ENCODE measurements at regions not wholly inside any gene's neighbourhood (a gene's known extent, or its start where the extent isn't known, plus 50 kb on each side); places are given as distances from the start of the nearest gene placed in this dataset.

- no peak for TF ChIP-seq CTCF (IDR thresholded peaks at IDR 0.05; ENCODE audit: insufficient read depth, low read length, poor library complexity, severe bottlenecking)
- no peak overlapping the region for H3K4me3 ChIP-seq (ENCODE audit: low read depth, low read length)
- no peaks in the 10 kb centered on the region for H3K36me3 ChIP-seq (ENCODE audit: control insufficient read depth, insufficient read depth, low read length)
- DNase-seq (ENCODE audit: low read depth) = no peak
- H3K27me3 ChIP-seq (ENCODE audit: control insufficient read depth, insufficient read depth, low read length) = peaks cover 7% of the 10 kb centered on the region
Observed at GRCh38 chr19:30711826-30712225, 339.6 kb downstream of the ZNF536 start.

GRCh38 chr19:30711296-30711695 lies 339.1 kb downstream of the ZNF536 start:
- no peaks in the 10 kb centered on the region for H3K36me3 ChIP-seq (ENCODE audit: control insufficient read depth, insufficient read depth, low read length)
- no peak overlapping the region for H3K4me3 ChIP-seq (ENCODE audit: low read depth, low read length)
- TF ChIP-seq CTCF (IDR thresholded peaks at IDR 0.05; ENCODE audit: insufficient read depth, low read length, poor library complexity, severe bottlenecking) = no peak
- no peak for DNase-seq (ENCODE audit: low read depth)
- H3K27me3 ChIP-seq (ENCODE audit: control insufficient read depth, insufficient read depth, low read length) = peaks cover 7% of the 10 kb centered on the region

GRCh38 chr19:30710721-30711120 lies 338.5 kb downstream of the ZNF536 start:
- Histone ChIP-seq H3K36me3 (ENCODE audit: control insufficient read depth, insufficient read depth, low read length) (no peaks in the 10 kb centered on the region), H3K4me3 (ENCODE audit: low read depth, low read length) (no peak overlapping the region), H3K27me3 (ENCODE audit: control insufficient read depth, insufficient read depth, low read length) (peaks cover 7% of the 10 kb centered on the region)
- DNase-seq (ENCODE audit: low read depth) = no peak
- TF ChIP-seq CTCF (IDR thresholded peaks at IDR 0.05; ENCODE audit: insufficient read depth, low read length, poor library complexity, severe bottlenecking) = no peak

GRCh38 chr19:30708416-30709178 lies 336.4 kb downstream of the ZNF536 start:
- no peak for TF ChIP-seq CTCF (IDR thresholded peaks at IDR 0.05; ENCODE audit: insufficient read depth, low read length, poor library complexity, severe bottlenecking)
- peaks cover 7% of the 10 kb centered on the region for H3K27me3 ChIP-seq (ENCODE audit: control insufficient read depth, insufficient read depth, low read length)
- no peak for DNase-seq (ENCODE audit: low read depth)
- no peak overlapping the region for H3K4me3 ChIP-seq (ENCODE audit: low read depth, low read length)
- H3K36me3 ChIP-seq (ENCODE audit: control insufficient read depth, insufficient read depth, low read length) = no peaks in the 10 kb centered on the region

- no peak for TF ChIP-seq CTCF (IDR thresholded peaks at IDR 0.05; ENCODE audit: insufficient read depth, low read length, poor library complexity, severe bottlenecking)
- Histone ChIP-seq H3K27me3 (ENCODE audit: control insufficient read depth, insufficient read depth, low read length) (peaks cover 3% of the 10 kb centered on the region), H3K4me3 (ENCODE audit: low read depth, low read length) (no peak overlapping the region), H3K36me3 (ENCODE audit: control insufficient read depth, insufficient read depth, low read length) (no peaks in the 10 kb centered on the region)
- no peak for DNase-seq (ENCODE audit: low read depth)
Observed at GRCh38 chr19:30704771-30705330, 332.7 kb downstream of the ZNF536 start.

GRCh38 chr19:30703645-30704044 lies 331.5 kb downstream of the ZNF536 start:
- no peak for TF ChIP-seq CTCF (IDR thresholded peaks at IDR 0.05; ENCODE audit: insufficient read depth, low read length, poor library complexity, severe bottlenecking)
- Histone ChIP-seq H3K4me3 (ENCODE audit: low read depth, low read length) (no peak overlapping the region), H3K27me3 (ENCODE audit: control insufficient read depth, insufficient read depth, low read length) (peaks cover 3% of the 10 kb centered on the region), H3K36me3 (ENCODE audit: control insufficient read depth, insufficient read depth, low read length) (no peaks in the 10 kb centered on the region)
- no peak for DNase-seq (ENCODE audit: low read depth)

All from kidney epithelial cell (primary cell).